GM12874 (cell line): ENCODE measurements at regions not wholly inside any gene's neighbourhood (a gene's known extent, or its start where the extent isn't known, plus 50 kb on each side); places are given as distances from the start of the nearest gene placed in this dataset.

Source experiments
- CTCF ChIP-seq: IDR thresholded peaks from 2 replicates; pipeline ENCODE4 v1.5.1; 2011; ENCODE audit warnings: low read depth, mild to moderate bottlenecking, control low read depth, low read length, moderate library complexity; ENCODE audit not compliant: insufficient read depth

- no peak for TF ChIP-seq CTCF
Observed at GRCh38 chr5:67364381-67364970, 167.9 kb upstream of the CD180 start.

DNA sequence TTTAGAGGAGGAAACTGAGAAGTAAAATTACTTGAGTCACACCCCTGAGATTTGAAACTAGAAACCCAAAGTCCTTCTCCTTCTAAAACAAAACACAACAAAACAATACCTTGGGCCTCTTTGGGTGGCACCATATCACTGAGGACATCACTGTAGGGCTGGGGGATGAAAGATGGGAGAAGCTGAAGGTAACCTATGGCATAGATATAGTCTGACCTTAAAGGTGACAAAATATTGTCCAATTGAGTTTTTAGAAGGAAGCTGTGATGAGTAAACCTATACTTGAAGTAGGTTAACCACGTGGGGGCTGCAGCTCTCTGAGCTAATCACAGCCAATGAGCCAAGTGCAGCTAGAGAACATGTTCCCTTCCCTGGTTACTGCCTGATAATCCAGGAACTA, 167.4 kb upstream of the CD180 start:
- no peak for TF ChIP-seq CTCF

GRCh38 chr5:67363180-67363709, 166.6 kb upstream of the CD180 start:
- TF ChIP-seq CTCF, result no peak

DNA sequence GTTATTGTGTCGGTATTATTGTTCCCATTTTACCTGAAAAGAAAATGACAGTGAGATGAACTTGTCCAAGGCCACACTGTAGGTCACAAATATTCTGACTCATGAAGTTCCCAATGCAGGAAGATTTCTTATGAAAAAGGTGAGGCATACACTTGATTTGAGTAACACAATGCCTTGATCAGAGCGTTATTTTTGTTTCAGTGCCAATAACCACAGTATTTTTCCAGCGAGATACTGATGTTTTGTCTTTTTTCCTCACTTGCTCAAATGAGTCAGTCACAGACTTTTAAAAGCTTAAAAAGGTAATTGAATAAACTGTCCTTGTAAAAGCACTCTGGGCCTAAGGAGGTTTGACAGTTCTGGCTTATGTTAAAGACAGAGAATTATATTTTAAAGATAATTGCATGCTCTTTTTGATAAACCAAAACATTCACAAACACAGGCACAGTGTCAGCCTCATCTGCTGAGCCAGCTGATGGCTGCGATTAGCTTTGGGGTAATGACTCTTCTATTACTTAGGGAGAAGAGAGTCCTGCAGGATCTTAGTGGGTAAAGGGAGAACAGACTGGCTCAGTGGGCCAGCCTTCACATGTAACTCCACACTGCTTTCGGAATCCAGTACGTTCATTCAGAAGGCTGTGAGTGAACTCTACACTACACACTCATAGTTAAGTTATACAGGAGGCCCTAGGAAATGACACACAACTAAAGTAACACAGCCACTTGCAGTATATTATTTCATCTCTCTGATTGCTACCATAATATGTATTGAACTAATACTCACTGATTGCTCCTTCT, 165.5 kb upstream of the CD180 start:
- no peak for TF ChIP-seq CTCF

- no peak for TF ChIP-seq CTCF
Observed at GRCh38 chr5:67360047-67360446, 163.4 kb upstream of the CD180 start.

DNA sequence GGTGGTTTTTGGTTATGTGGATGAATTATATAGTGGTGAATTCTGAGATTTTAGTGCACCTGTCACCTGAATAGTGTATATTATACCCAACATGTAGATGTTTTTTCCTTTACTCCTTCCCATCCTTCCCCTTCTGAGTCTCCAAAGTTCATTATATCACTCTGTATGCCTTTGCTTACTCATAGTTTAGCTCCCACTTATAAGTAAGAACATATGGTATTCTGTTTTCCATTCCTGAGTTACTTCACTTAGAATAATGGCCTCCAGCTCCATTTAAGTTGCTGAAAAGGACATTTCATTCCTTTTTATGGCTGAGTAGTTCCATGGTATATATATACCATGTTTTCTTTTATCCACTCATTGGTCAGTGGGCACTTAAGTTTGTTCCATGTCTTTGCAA, 161.6 kb upstream of the CD180 start:
- TF ChIP-seq CTCF, result no peak

GRCh38 chr5:67355120-67355713, 158.6 kb upstream of the CD180 start:
- no peak for TF ChIP-seq CTCF
